Adrenal gland (tissue), 5 donors: ENCODE measurements at regions not wholly inside any gene's neighbourhood (a gene's known extent, or its start where the extent isn't known, plus 50 kb on each side); places are given as distances from the start of the nearest gene placed in this dataset.

Experiments used
- CTCF ChIP-seq, 6 experiments: fragments of 450-650 bp in 4 of 6; fragments of 200-600 bp in 2 of 6; sonication (generic) in 1 of 6; IDR thresholded peaks; 1 replicate in 5 of 6; 2 replicates in 1 of 6; pipeline versions ENCODE4 v1.5.1 to v1.8.0; 2016 to 2021; ENCODE audit warnings: antibody characterized with exemption in 6 of 6, mild to moderate bottlenecking in 2 of 6, moderate library complexity in 1 of 6
- POLR2A ChIP-seq, 2 donors: fragments of 450-650 bp; IDR thresholded peaks; one replicate each; pipeline ENCODE4 v1.6.1; 2017; ENCODE audit warnings: antibody characterized with exemption in 2 of 2, mild to moderate bottlenecking in 2 of 2, moderate library complexity in 1 of 2
- donor health status: DM: no; HTN: no; CAD: no.

- TF ChIP-seq CTCF (IDR thresholded peaks at IDR 0.05) (no peak), POLR2A (IDR thresholded peaks at IDR 0.05) (no peak)
Measured at GRCh38 chr5:12854386-12854785, 950.1 kb upstream of the CTNND2 start.
